Fibroblast of skin of back (primary cell): ENCODE measurements at regions not wholly inside any gene's neighbourhood (a gene's known extent, or its start where the extent isn't known, plus 50 kb on each side); places are given as distances from the start of the nearest gene placed in this dataset.

ENCODE experiments used
- DNase-seq: peaks from one replicate; pipeline ENCODE4 v3.0.0-alpha.2; 2013

- DNase-seq: no peak
These were observed 89.1 kb upstream of the ADO start for GRCh38 chr10:62715383-62715782.

GRCh38 chr10:62718585-62718984 is 85.9 kb upstream of the ADO start:
- DNase-seq: no peak

DNA sequence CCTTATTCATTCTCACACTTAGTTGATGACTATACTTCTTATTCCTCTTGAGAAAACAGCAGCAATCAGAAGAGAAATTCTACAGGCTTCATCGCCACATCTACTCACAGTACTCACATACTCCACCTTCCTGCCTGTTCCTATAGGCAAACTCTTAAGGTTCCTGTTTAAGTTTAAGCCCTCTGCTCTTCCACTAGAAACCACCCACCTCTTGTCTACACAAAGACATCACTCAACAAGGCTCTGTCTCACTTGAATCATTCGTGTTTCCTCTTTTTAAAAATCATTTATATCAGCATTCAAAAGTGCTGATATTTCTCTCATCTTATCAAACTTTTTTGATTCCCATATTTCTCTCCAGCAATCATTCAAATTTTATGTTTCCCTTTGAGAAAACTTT is 85.5 kb upstream of the ADO start:
- no peak for DNase-seq

DNA sequence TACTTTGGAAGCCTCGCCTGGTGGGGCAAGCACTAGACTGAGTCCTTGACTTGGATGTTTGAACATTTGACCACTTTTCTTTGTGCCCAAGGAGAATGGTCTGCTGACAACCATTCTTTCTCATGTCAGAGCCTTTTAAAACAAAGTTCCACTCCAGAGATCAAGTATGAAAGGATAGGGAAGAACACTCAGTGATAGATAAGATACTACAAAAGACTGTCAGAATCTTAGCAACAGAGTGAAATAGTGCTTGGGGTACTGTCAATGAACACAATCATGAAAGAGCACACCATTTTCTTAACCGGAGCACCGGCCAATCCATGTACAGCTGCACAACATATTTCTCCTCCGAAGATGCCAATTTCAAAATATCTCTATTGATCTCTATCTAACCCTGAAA is 82.8 kb upstream of the ADO start:
- no peak for DNase-seq

- no peak for DNase-seq
These were observed 81.1 kb upstream of the ADO start for GRCh38 chr10:62723375-62723774.

- no peak for DNase-seq
These were observed 80.1 kb upstream of the ADO start for GRCh38 chr10:62724465-62724864.

- DNase-seq: no peak
These were observed 78.4 kb upstream of the ADO start for GRCh38 chr10:62726142-62726541.

DNA sequence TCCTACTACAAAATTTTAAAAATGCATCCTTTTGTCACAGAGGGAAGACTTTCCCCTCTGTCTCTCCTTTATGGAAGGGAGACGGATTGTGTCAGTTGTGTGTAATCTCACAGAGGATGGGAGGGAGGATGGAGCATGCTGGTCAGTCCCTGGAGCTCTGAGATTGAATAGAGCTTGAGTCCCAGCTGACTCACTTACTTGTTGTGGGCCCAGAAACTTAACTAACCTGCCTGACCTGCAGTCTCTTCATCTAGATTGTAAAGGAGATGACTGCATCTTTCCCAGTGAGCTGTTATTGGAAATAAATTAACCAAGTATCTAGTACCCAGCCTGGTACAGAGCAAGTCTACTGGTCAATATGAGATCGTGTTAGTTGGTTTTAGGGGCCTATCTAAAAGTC is 77.9 kb upstream of the ADO start:
- no peak for DNase-seq

- DNase-seq: no peak
These were observed 76.6 kb upstream of the ADO start for GRCh38 chr10:62727934-62728333.

DNA sequence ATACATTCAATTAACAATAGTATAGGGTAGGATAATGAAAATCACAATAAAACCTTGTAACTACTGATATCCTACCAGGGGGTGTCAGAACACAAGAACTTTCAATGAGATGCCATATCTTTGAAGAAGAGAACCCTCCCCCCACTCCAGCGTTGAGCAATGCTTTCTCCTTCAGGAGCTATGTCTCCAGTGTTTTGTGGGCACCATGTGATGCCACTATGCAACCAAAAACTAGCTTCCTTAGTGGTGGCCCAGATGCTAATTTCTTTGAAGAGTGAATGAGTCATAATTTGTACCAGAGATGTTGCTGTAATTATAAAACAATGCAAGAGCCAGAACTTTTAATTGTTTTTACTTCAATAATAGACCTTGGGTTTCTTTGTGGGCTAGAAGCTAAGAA is 76.0 kb upstream of the ADO start:
- DNase-seq: no peak

- peak; percentile 6 for DNase-seq
These were observed 71.5 kb upstream of the ADO start for GRCh38 chr10:62732841-62733653.

- DNase-seq: no peak
These were observed 70.7 kb upstream of the ADO start for GRCh38 chr10:62733654-62734293.

DNA sequence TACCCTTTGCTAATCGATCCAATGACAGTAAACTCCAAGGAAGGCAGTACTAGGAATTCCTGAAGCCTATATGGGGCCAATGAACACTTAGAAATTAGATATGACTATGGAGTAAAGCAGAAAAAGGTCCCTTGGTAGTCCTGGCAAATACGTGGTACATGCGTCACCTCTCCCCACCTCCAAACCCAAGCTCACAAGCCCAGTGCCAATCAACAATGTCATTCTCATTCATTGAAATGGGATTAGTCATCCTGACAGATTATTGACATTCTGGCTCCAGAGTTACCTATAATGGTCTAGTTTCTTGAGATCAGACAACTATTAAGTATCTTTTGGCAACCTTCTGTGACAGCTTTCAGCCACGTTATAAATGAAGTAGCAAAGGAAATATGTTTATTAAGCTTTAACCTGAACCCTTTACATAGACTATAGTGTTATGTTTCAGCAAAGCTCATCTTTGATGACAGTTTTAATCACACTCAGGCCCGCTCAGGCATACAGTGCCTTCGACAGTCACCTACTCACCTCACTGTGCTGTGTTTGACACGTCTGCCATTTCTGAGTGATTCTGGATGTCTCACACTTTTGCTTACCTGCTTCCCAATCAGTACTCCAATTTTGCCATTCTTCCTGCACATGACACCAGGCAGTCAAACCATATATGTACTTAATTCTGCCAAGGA is 69.6 kb upstream of the ADO start:
- DNase-seq: no peak

- DNase-seq: peak; percentile 54
These were observed 68.9 kb upstream of the ADO start for GRCh38 chr10:62735464-62736167.

GRCh38 chr10:62736168-62736546 is 68.4 kb upstream of the ADO start:
- no peak for DNase-seq

- DNase-seq: peak; percentile 56
These were observed 65.6 kb upstream of the ADO start for GRCh38 chr10:62738916-62739315.

DNA sequence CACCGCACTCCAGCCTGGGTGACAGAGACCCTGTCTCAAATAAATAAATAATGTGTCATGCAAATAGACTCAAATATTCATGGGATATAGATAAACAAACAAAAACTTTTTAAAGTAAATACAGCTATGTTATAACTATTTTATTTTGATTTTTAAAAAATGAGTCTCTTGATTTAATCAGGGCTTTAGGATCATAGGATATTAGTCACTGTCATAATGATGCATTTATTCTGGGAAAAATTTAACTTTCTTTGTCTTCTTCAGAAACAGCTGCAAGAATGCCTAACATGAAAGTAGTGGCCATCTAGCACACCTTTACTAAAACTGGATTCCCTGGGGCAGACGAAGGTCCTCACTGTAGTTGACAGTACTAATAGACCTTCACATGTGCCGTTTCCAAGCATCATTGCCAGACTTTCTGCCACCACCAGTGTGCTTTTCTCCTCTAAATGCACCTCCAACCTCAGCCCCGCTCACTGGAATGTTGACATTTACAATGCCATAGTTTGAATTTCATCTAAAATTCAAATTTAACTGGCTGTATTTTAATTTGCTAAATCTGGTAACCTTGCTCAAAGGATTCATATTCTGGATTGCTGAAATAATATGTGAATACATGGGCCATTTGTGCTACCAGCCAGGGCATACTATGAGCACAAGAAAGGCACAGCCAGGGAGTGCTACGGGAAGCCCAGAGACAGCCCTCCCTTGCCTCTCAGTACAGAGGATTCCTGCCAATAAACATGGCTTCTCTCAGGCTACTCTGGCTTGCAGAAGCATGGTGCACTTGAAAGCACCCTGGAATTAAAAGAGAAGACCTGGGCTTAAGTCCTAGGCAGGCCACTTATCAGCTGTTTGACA is 63.4 kb upstream of the ADO start:
- no peak for DNase-seq

DNA sequence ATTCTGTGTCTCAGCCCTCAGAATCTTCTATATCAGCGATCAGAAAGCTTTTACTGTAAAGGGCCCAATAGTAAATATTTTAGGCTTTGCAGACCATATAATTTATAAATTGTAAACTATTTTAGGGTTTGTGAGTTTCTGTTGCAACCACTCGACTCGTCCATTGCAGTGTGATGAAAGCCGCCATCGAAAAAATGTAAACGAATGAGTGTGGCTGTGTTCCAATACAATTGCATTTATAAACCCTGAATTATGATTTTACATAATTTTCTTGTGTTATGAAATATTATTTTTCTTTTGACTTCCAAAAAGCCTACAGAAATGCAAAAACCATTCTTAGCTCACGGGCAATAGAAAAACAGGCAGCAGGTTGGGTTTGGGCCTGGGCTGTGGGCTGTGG is 62.5 kb upstream of the ADO start:
- no peak for DNase-seq

DNA sequence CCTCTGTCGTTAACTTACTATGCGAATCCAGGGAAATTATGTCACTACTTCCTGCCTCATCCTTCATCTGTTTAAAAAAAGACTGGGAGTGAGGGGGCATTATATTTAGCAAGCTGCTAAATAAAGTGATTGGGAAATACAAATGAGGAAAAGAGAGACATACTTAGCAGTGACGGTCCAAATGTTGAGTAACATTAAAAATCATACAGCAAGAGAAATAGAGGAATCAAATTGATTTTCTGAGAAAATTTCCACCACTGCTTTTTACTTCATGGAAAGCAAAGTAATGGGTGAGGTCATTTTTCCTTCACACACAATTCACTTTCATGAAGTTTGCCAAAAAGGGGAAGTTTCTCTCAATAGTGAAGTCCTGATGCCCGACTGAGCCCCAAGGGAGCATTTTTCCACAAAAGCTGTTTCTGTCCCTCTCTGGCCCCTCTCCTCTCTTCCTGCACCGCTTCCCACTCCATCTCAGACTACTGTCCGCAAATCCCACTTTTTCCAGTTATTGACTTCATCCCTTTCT is 61.9 kb upstream of the ADO start:
- DNase-seq: no peak

DNA sequence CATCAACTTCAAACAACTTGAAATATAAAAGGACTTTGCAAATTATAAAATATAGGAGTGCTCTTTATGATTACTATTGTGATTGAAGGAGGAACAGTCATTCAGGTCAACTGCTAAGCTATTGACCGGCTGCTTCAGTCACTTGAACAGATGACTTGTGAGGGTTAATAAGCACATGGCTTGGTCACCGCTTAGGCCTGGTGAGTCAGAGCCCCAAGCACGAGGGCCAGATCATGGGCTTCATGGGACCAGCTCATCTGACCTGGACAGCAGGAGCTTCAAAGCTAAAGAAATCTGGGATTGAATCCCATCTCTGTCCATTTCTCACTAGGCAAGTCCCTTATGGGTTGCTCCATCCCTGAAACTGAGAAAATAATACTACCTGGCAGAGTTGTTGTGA is 60.4 kb upstream of the ADO start:
- peak; percentile 17 for DNase-seq

DNA sequence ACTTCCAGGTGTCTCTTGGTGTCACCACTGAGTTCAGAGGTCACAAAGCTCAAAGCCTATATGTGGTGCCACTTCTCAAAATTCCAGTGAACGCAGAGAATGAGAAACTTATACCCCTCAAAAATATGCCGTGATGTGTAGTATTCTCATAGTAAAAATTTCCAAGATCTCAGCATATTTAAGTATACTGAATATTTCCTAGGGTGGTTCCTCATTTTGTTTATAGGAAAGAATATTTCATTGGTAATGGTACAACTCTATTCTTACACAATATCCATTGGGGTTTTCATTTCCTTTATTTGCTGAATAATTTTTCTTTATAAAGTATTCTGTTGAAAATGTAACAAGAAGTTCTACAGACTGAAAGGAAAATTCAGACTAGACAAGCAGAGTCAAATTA is 58.9 kb upstream of the ADO start:
- no peak for DNase-seq
